IMR-90 (cell line): ENCODE measurements at regions not wholly inside any gene's neighbourhood (a gene's known extent, or its start where the extent isn't known, plus 50 kb on each side); places are given as distances from the start of the nearest gene placed in this dataset.

Experiments
- ATAC-seq: fragments of 200-7000 bp; cut with Tn5 transposase; 2 replicates; pipeline ENCODE4 v1.9.1; 2020; ENCODE audit warnings: low read depth, mild to moderate bottlenecking, moderate library complexity
- BruUV-seq: library from RNA; stranded (reverse); fragments of 400-500 nt; replicated peaks from 2 replicates; lab custom pipeline; 2021; lab: Mats Ljungman, UMichigan
- CTCF ChIA-PET: fragments of 300-600 bp; formaldehyde crosslinking; extraction: SDS; loops from one replicate; lab custom pipeline; 2021; ENCODE audit warnings: antibody characterized with exemption; lab: Yijun Ruan, JAX
- POLR2A ChIA-PET: fragments of 300-600 bp; sonication (Branson Sonifier 250); formaldehyde crosslinking; loops from one replicate; lab custom pipeline; 2022; ENCODE audit warnings: antibody characterized with exemption; ENCODE audit not compliant: unreplicated experiment; lab: Charles Lee
- DNase-seq: peaks from one replicate; pipeline ENCODE4 v3.0.0; 2013
- H2AFZ ChIP-seq: replicated peaks from 2 replicates; pipeline ENCODE3; 2013; ENCODE audit warnings: low read length, mild to moderate bottlenecking; ENCODE audit not compliant: poor library complexity
- H2AK5ac ChIP-seq: 2 replicates; pipeline ENCODE4 v1.6.1; 2013; ENCODE audit warnings: low read depth, low read length, inconsistent platforms
- H2AK9ac ChIP-seq: replicated peaks from 2 replicates; pipeline ENCODE3; 2013; ENCODE audit warnings: mild to moderate bottlenecking, low read depth, low read length, moderate library complexity; ENCODE audit not compliant: poor library complexity
- H2BK120ac ChIP-seq: 2 replicates; pipeline ENCODE4 v1.6.1; 2013; ENCODE audit warnings: low read depth, low read length, inconsistent platforms
- H2BK15ac ChIP-seq: 3 replicates; pipeline ENCODE4 v1.6.1; 2013; ENCODE audit warnings: low read depth, low read length, inconsistent platforms
- H2BK20ac ChIP-seq: 2 replicates; pipeline ENCODE4 v1.6.1; 2013; ENCODE audit warnings: low read depth, mild to moderate bottlenecking, inconsistent platforms, low read length, moderate library complexity
- H2BK5ac ChIP-seq: 2 replicates; pipeline ENCODE4 v1.6.1; 2013; ENCODE audit warnings: mild to moderate bottlenecking, low read depth, low read length, inconsistent platforms; ENCODE audit not compliant: poor library complexity, severe bottlenecking
- H3K14ac ChIP-seq: replicated peaks from 2 replicates; pipeline ENCODE4 v1.6.1; 2013; ENCODE audit warnings: low read depth, low read length, inconsistent platforms
- H3K18ac ChIP-seq: 2 replicates; pipeline ENCODE4 v1.6.1; 2013; ENCODE audit warnings: low read depth, low read length, control low read depth
- H3K23ac ChIP-seq: 2 replicates; pipeline ENCODE4 v1.6.1; 2013; ENCODE audit warnings: low read depth, low read length, inconsistent platforms
- H3K27ac ChIP-seq: 2 replicates; pipeline ENCODE4 v1.5.1; 2013; ENCODE audit warnings: mild to moderate bottlenecking, control low read depth, low read length; ENCODE audit not compliant: insufficient read depth
- H3K27me3 ChIP-seq: 2 replicates; pipeline ENCODE4 v1.6.1; 2013; ENCODE audit warnings: low read length; ENCODE audit not compliant: control insufficient read depth, insufficient read depth
- H3K36me3 ChIP-seq: 2 replicates; pipeline ENCODE4 v1.6.1; 2013; ENCODE audit warnings: low read length, mixed read lengths; ENCODE audit not compliant: control insufficient read depth, insufficient read depth
- H3K4ac ChIP-seq: 2 replicates; pipeline ENCODE4 v1.6.1; 2013; ENCODE audit warnings: low read depth, low read length, inconsistent platforms
- H3K4me1 ChIP-seq: 2 replicates; pipeline ENCODE4 v1.6.1; 2013; ENCODE audit warnings: low read length, mixed read lengths; ENCODE audit not compliant: control insufficient read depth, insufficient read depth
- H3K4me2 ChIP-seq: 2 replicates; pipeline ENCODE4 v1.6.1; 2013; ENCODE audit warnings: low read depth, mild to moderate bottlenecking, control low read depth, low read length, moderate library complexity
- H3K4me3 ChIP-seq: 2 replicates; pipeline ENCODE4 v1.5.1; 2013; ENCODE audit warnings: low read depth, mild to moderate bottlenecking, control low read depth, low read length, moderate library complexity; ENCODE audit not compliant: insufficient read depth
- H3K56ac ChIP-seq: 2 replicates; pipeline ENCODE4 v1.6.1; 2013; ENCODE audit warnings: low read length, inconsistent platforms; ENCODE audit not compliant: insufficient read depth; ENCODE audit errors: extremely low read depth
- H3K79me1 ChIP-seq, 2 experiments: 2 replicates each; pipeline ENCODE4 v1.6.1; 2013; ENCODE audit warnings: low read length in 2 of 2, inconsistent platforms in 1 of 2, low read depth in 1 of 2
- H3K9ac ChIP-seq: 2 replicates; pipeline ENCODE4 v1.6.1; 2013; ENCODE audit warnings: low read depth, low read length, control low read depth
- H3K9me1 ChIP-seq: 2 replicates; pipeline ENCODE4 v1.6.1; 2013; ENCODE audit warnings: low read length, inconsistent platforms; ENCODE audit not compliant: insufficient read depth
- H3K9me3 ChIP-seq: 2 replicates; pipeline ENCODE4 v1.6.1; 2013; ENCODE audit warnings: low read length; ENCODE audit not compliant: control insufficient read depth, insufficient read depth
- H4K20me1 ChIP-seq: 2 replicates; pipeline ENCODE4 v1.6.1; 2013; ENCODE audit warnings: low read length, inconsistent platforms; ENCODE audit not compliant: insufficient read depth
- H4K5ac ChIP-seq: 2 replicates; pipeline ENCODE4 v1.6.1; 2013; ENCODE audit warnings: mild to moderate bottlenecking, low read depth, low read length, control low read depth
- H4K8ac ChIP-seq, 2 experiments: 2 replicates each; pipeline ENCODE4 v1.6.1; 2013; ENCODE audit warnings: low read depth in 2 of 2, low read length in 2 of 2, control low read depth in 1 of 2, inconsistent platforms in 1 of 2
- H4K91ac ChIP-seq: 2 replicates; pipeline ENCODE4 v1.6.1; 2013; ENCODE audit warnings: low read depth, low read length, inconsistent platforms; ENCODE audit not compliant: insufficient read depth
- USF2 ChIP-seq: fragments of 150-350 bp; IDR thresholded peaks from 2 replicates; pipeline ENCODE4 v1.6.1; 2017; ENCODE audit warnings: mild to moderate bottlenecking, antibody characterized with exemption, low read length, low read depth
- dilution Hi-C: fragments of 300-500 bp; cut with HindIII; formaldehyde crosslinking; loops from one replicate; pipeline ENCODE4 v1.14.3; 2018; ENCODE audit warnings: low sequenced_read_pairs; ENCODE audit not compliant: unreplicated experiment
- in situ Hi-C: fragments of 300-500 bp; cut with MboI; formaldehyde crosslinking; loops from 3 replicates; pipeline ENCODE4 v1.14.3; 2019; ENCODE audit warnings: low sequenced_read_pairs, inconsistent platforms, mixed read lengths
- intact Hi-C: fragments of 100-400 bp; cut with micrococcal nuclease; formaldehyde crosslinking; loops from 2 replicates; pipeline ENCODE4 v1.10.0; 2022

- Histone ChIP-seq H3K27me3 (no peaks in the 10 kb centered on the region), H3K14ac (no peak overlapping the region), H4K91ac (no peak overlapping the region), H3K9me3 (no peaks in the 10 kb centered on the region), H3K9ac (no peak overlapping the region), H4K20me1 (no peaks in the 10 kb centered on the region), H2BK5ac (no peak overlapping the region), H3K4me2 (no peak overlapping the region), H2AK5ac (no peak overlapping the region), H2BK15ac (no peak overlapping the region), H4K5ac (no peak overlapping the region), H3K36me3 (no peaks in the 10 kb centered on the region), H2BK120ac (no peak overlapping the region), H3K4me3 (no peak overlapping the region), H3K56ac (no peak overlapping the region), H3K79me1 (no peaks in the 10 kb centered on the region), H3K4me1 (no peaks in the 10 kb centered on the region), H3K9me1 (no peaks in the 10 kb centered on the region), H3K27ac (no peak overlapping the region), H4K8ac (no peak overlapping the region), H3K23ac (no peak overlapping the region), H2AFZ (no peak overlapping the region), H2AK9ac (no peak overlapping the region), H3K18ac (no peak overlapping the region), H3K4ac (no peak overlapping the region), H2BK20ac (no peak overlapping the region)
- ChIA-PET CTCF (no interaction called here), POLR2A (no interaction called here)
- no TSS peak for BruUV-seq
- no peak for TF ChIP-seq USF2
- intact Hi-C loops, result no loop called here
- no peak for DNase-seq
- dilution Hi-C loops, result no loop called here
- in situ Hi-C loops, result no loop called here
- no peak for ATAC-seq
These were observed 58.0 kb upstream of the ZNF804A start for GRCh38 chr2:184540246-184540789.
